SU-DHL-6 (cell line): ENCODE measurements at regions not wholly inside any gene's neighbourhood (a gene's known extent, or its start where the extent isn't known, plus 50 kb on each side); places are given as distances from the start of the nearest gene placed in this dataset.

Experiments
- H2AFZ ChIP-seq: fragments of 200-600 bp; sonication (generic); 2 replicates; pipeline ENCODE4 v1.6.1; 2014; ENCODE audit warnings: low read depth, mild to moderate bottlenecking, moderate library complexity, mixed read lengths, antibody characterized with exemption, low read length; ENCODE audit not compliant: severe bottlenecking
- H3F3A ChIP-seq: fragments of 200-600 bp; shearing (Covaris generic); 2 replicates; pipeline ENCODE4 v1.6.0; 2016; ENCODE audit warnings: antibody characterized with exemption, mild to moderate bottlenecking; ENCODE audit not compliant: insufficient read depth
- H3K27ac ChIP-seq: fragments of 200-600 bp; sonication (generic); 2 replicates; pipeline ENCODE4 v1.5.1; 2016; ENCODE audit warnings: low read depth, mild to moderate bottlenecking, low read length, moderate library complexity, mixed read lengths
- H3K27me3 ChIP-seq: fragments of 200-600 bp; sonication (generic), shearing (Covaris generic); 2 replicates; pipeline ENCODE4 v1.6.0; 2014; ENCODE audit warnings: mild to moderate bottlenecking, low read length
- H3K36me3 ChIP-seq: fragments of 200-600 bp; sonication (generic); 2 replicates; pipeline ENCODE4 v1.6.1; 2014; ENCODE audit warnings: mild to moderate bottlenecking, low read length, mixed read lengths
- H3K4me2 ChIP-seq: fragments of 300-600, 200-600 bp; shearing (Covaris generic), sonication (generic); 2 replicates; pipeline ENCODE4 v1.6.0; 2014; ENCODE audit warnings: low read length, low read depth, mild to moderate bottlenecking; ENCODE audit not compliant: poor library complexity, severe bottlenecking
- H3K4me3 ChIP-seq: fragments of 200-600 bp; sonication (generic); 2 replicates; pipeline ENCODE4 v1.5.1; 2014; ENCODE audit warnings: antibody characterized with exemption, low read length, mild to moderate bottlenecking, mixed read lengths; ENCODE audit not compliant: insufficient read depth, poor library complexity, severe bottlenecking
- H3K79me2 ChIP-seq: fragments of 200-600 bp; sonication (generic); 2 replicates; pipeline ENCODE4 v1.6.1; 2014; ENCODE audit warnings: mild to moderate bottlenecking, low read length, moderate library complexity; ENCODE audit not compliant: insufficient read depth
- H3K9ac ChIP-seq: fragments of 200-600 bp; sonication (generic); 2 replicates; pipeline ENCODE4 v1.7.0; 2014; ENCODE audit warnings: mild to moderate bottlenecking, low read length
- H3K9me2 ChIP-seq: fragments of 200-600 bp; sonication (generic); replicated peaks from 2 replicates; pipeline ENCODE4 v1.6.1; 2014; ENCODE audit warnings: low read length; ENCODE audit not compliant: insufficient read depth
- H3K9me3 ChIP-seq: fragments of 200-600 bp; sonication (generic); 2 replicates; pipeline ENCODE4 v1.6.1; 2014; ENCODE audit warnings: low read length, mixed read lengths; ENCODE audit not compliant: insufficient read depth
- H4K20me1 ChIP-seq: fragments of 200-600 bp; sonication (generic); 2 replicates; pipeline ENCODE4 v1.6.1; 2014; ENCODE audit warnings: low read depth, mild to moderate bottlenecking, antibody characterized with exemption, low read length, moderate library complexity, mixed read lengths
- CTCF ChIP-seq: fragments of 200-600 bp; sonication (generic); IDR thresholded peaks from one replicate; pipeline ENCODE4 v1.5.1; 2017; ENCODE audit warnings: antibody characterized with exemption, mild to moderate bottlenecking, low read length, moderate library complexity; ENCODE audit not compliant: insufficient read depth, poor library complexity, severe bottlenecking
- EZH2phosphoT487 ChIP-seq: fragments of 200-600 bp; sonication (generic), shearing (Covaris generic); conservative IDR thresholded peaks from 2 replicates; pipeline ENCODE4 v1.6.1; 2018; ENCODE audit warnings: mild to moderate bottlenecking, antibody characterized with exemption, low read length, moderate library complexity, mixed read lengths

GRCh38 chr9:93900971-93901861 is 53.9 kb downstream of the BARX1 start:
- no peak overlapping the region for H3K9ac ChIP-seq
- H3K9me2 ChIP-seq: no peaks in the 10 kb centered on the region
- no peak overlapping the region for H3K4me2 ChIP-seq
- no peaks in the 10 kb centered on the region for H3K79me2 ChIP-seq
- no peaks in the 10 kb centered on the region for H3K36me3 ChIP-seq
- no peak overlapping the region for H3K4me3 ChIP-seq
- H2AFZ ChIP-seq: no peak overlapping the region
- no peaks in the 10 kb centered on the region for H3F3A ChIP-seq
- no peaks in the 10 kb centered on the region for H4K20me1 ChIP-seq
- TF ChIP-seq EZH2phosphoT487 (no peak), CTCF (no peak)
- no peaks in the 10 kb centered on the region for H3K27me3 ChIP-seq
- no peak overlapping the region for H3K27ac ChIP-seq
- H3K9me3 ChIP-seq: no peaks in the 10 kb centered on the region

GRCh38 chr9:93900436-93900819 is 54.7 kb downstream of the BARX1 start:
- no peak overlapping the region for H3K4me3 ChIP-seq
- H3K79me2 ChIP-seq: no peaks in the 10 kb centered on the region
- no peaks in the 10 kb centered on the region for H3K9me2 ChIP-seq
- H4K20me1 ChIP-seq: no peaks in the 10 kb centered on the region
- H2AFZ ChIP-seq: no peak overlapping the region
- H3K9me3 ChIP-seq: no peaks in the 10 kb centered on the region
- H3K4me2 ChIP-seq: no peak overlapping the region
- H3K27ac ChIP-seq: no peak overlapping the region
- H3K36me3 ChIP-seq: no peaks in the 10 kb centered on the region
- H3K9ac ChIP-seq: no peak overlapping the region
- no peaks in the 10 kb centered on the region for H3F3A ChIP-seq
- TF ChIP-seq EZH2phosphoT487 (no peak), CTCF (no peak)
- H3K27me3 ChIP-seq: no peaks in the 10 kb centered on the region

- no peak overlapping the region for H2AFZ ChIP-seq
- no peaks in the 10 kb centered on the region for H3K36me3 ChIP-seq
- no peaks in the 10 kb centered on the region for H3F3A ChIP-seq
- no peaks in the 10 kb centered on the region for H3K9me2 ChIP-seq
- H3K27me3 ChIP-seq: no peaks in the 10 kb centered on the region
- no peak overlapping the region for H3K4me3 ChIP-seq
- H3K4me2 ChIP-seq: no peak overlapping the region
- TF ChIP-seq EZH2phosphoT487 (no peak), CTCF (no peak)
- H3K9me3 ChIP-seq: no peaks in the 10 kb centered on the region
- no peak overlapping the region for H3K27ac ChIP-seq
- no peak overlapping the region for H3K9ac ChIP-seq
- H3K79me2 ChIP-seq: no peaks in the 10 kb centered on the region
- H4K20me1 ChIP-seq: no peaks in the 10 kb centered on the region
Observed at GRCh38 chr9:93899609-93900435, 55.3 kb downstream of the BARX1 start.
